ENCODE measurements at regions not wholly inside any gene's neighbourhood (a gene's known extent, or its start where the extent isn't known, plus 50 kb on each side); places are given as distances from the start of the nearest gene placed in this dataset.

DNA sequence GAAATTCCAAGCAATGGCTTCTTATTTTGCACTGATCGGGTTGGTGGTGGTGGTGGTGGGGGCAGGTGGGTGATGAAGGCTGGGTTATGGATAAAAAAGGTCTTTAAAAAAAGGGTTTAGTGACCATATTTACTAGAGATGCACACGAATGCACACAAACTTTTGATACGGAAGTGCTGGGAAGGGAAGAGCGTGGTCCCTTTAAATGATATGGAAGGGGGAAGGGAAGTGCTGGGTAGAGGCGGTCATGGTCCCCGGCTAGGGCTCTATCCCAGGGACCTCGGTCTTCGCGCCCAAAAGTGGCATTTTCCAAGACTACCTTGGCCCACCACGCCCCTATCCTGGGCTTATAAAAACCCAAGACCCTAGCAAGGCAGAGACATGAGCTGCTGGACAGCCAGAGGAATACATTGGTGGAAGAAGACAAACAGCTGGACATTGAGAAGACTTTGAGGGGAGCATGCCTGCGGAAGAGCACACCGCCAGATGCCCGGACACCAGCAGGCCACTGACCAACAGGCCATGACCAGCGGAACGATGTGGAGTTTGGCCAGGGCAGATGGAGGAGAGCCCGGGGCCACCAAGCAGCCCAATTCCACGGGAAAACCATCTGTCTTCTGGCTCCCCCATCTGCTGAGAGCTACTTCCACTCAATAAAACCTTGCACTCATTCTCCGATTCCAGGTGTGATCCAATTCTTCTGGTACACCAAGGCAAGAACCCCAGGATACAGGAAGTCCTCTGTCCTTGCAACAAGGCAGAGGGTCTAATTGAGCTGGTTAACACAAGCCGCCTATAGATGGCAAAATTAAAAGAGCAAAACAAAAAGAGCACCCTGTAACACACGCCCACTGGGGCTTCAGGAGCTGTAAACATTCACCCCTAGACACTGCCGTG lies 1720.2 kb downstream of the MRPL39 start:
- no peak overlapping the region for H3K27ac ChIP-seq (ENCODE audit: extremely low read depth, low read depth, low read length)
- H3K36me3 ChIP-seq (ENCODE audit: control insufficient read depth in 2 of 2, insufficient read depth in 1 of 2, low read length in 2 of 2): no peaks in the 10 kb centered on the region
- TF ChIP-seq ZNF133 (tag by site-specific recombination; IDR thresholded peaks at IDR 0.05) (no peak), SP2 (tag by site-specific recombination; IDR thresholded peaks at IDR 0.05) (no peak)
- no peaks in the 10 kb centered on the region; the same call in 1 of the 2 replicates for H3K9me3 ChIP-seq (ENCODE audit: control insufficient read depth, insufficient read depth, low read depth, low read length)
- ChIA-PET CTCF (interaction anchor here (0.6 kb wide), 1 partner anchor 1137 kb away, joined by 3 read pairs; no protein-coding TSS in a partner anchor), POLR2A (no interaction called here)
- no peak overlapping the region for H3K4me3 ChIP-seq (ENCODE audit: low read depth, low read length)
- H3K4me1 ChIP-seq (ENCODE audit: control insufficient read depth, insufficient read depth, low read length): no peaks in the 10 kb centered on the region

DNA sequence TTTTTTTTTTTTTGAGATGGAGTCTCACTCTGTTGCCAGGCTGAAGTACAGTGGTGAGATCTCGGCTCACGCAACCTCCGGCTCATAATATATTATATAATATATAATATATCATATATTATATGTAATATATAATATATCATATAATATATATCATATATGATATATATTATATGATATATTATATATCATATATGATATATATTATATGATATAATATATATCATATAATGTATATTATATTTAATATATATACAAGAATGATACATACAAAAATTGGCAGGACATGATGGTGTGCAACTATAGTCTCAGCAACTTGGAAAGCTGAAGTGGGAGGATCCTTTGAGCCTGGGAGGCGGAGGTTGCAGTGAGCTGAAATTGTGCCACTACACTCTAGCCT lies 1725.5 kb downstream of the MRPL39 start:
- ChIA-PET POLR2A (no interaction called here), CTCF (no interaction called here)
- no peak overlapping the region for H3K4me3 ChIP-seq (ENCODE audit: low read depth, low read length)
- no peaks in the 10 kb centered on the region for H3K4me1 ChIP-seq (ENCODE audit: control insufficient read depth, insufficient read depth, low read length)
- H3K27ac ChIP-seq (ENCODE audit: extremely low read depth, low read depth, low read length): no peak overlapping the region
- H3K36me3 ChIP-seq (ENCODE audit: control insufficient read depth in 2 of 2, insufficient read depth in 1 of 2, low read length in 2 of 2): no peaks in the 10 kb centered on the region
- TF ChIP-seq ZNF596 (tag by site-specific recombination; IDR thresholded peaks at IDR 0.05) (no peak), ZNF311 (tag by site-specific recombination; IDR thresholded peaks at IDR 0.05; ENCODE audit: borderline replicate concordance) (no peak), HOXD13 (CRISPR knock-in tag; IDR thresholded peaks at IDR 0.05; ENCODE audit: borderline replicate concordance) (no peak), ZNF830 (tag by site-specific recombination; IDR thresholded peaks at IDR 0.05; ENCODE audit: low read depth) (no peak), ZNF121 (tag by site-specific recombination; IDR thresholded peaks at IDR 0.05) (no peak), BCL11B (tag by site-specific recombination; IDR thresholded peaks at IDR 0.05; ENCODE audit: low read depth) (no peak), ZNF610 (tag by site-specific recombination; IDR thresholded peaks at IDR 0.05; ENCODE audit: borderline replicate concordance) (no peak), ZNF571 (tag by site-specific recombination; IDR thresholded peaks at IDR 0.05) (no peak)
- H3K9me3 ChIP-seq (ENCODE audit: control insufficient read depth, insufficient read depth, low read depth, low read length): no peaks in the 10 kb centered on the region; the same call in 1 of the 2 replicates

DNA sequence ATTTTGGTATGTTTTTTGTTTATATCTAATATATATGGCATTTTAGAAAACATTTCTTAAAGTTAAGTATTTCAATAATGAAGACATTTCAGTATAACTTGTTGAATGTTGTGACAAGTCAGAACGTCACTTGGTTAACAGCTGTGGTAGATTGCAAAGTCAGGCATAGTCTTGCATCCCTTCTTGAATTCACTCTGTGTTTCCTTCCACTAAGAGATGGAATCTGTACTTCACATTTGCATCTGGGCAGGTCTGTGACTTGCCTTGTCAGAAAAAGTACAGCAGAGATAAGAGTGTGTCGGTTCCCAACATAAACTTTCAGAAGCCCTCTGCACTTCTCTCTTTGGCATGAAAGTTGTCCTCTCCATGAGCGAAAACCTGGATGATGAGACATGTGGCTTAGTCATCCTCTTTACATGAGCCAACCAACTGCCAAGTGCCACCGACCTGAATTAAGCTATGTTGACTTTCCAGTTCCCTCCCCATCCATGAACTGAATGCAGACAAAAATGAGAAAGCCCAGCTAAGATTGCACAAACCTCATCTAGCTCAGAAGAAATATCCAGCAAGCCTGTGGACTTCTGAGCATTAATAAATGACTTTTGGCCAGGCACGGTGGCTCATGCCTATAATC lies 1730.2 kb downstream of the MRPL39 start:
- Histone ChIP-seq H3K27ac (ENCODE audit: extremely low read depth, low read depth, low read length) (no peak overlapping the region), H3K36me3 (ENCODE audit: control insufficient read depth in 2 of 2, insufficient read depth in 1 of 2, low read length in 2 of 2) (no peaks in the 10 kb centered on the region), H3K4me1 (ENCODE audit: control insufficient read depth, insufficient read depth, low read length) (no peaks in the 10 kb centered on the region), H3K9me3 (ENCODE audit: control insufficient read depth, insufficient read depth, low read depth, low read length) (no peaks in the 10 kb centered on the region), H3K4me3 (ENCODE audit: low read depth, low read length) (no peak overlapping the region)
- ChIA-PET POLR2A (no interaction called here), CTCF (interaction anchor here (0.6 to 0.7 kb wide), 2 partner anchors 164 to 191 kb away, joined by 3 to 4 read pairs; no protein-coding TSS in a partner anchor)
- TF ChIP-seq ZNF335 (tag by site-specific recombination; conservative IDR thresholded peaks at IDR 0.05) (no peak), ZNF324 (tag by site-specific recombination; IDR thresholded peaks at IDR 0.05) (no peak), SALL2 (tag by site-specific recombination; IDR thresholded peaks at IDR 0.05; ENCODE audit: borderline replicate concordance) (no peak), SP7 (tag by site-specific recombination; IDR thresholded peaks at IDR 0.05) (no peak), ZSCAN23 (tag by site-specific recombination; IDR thresholded peaks at IDR 0.05) (no peak), FEZF1 (tag by site-specific recombination; IDR thresholded peaks at IDR 0.05) (no peak), ZNF140 (tag by site-specific recombination; IDR thresholded peaks at IDR 0.05) (no peak), REPIN1 (tag by site-specific recombination; IDR thresholded peaks at IDR 0.05; ENCODE audit: low read depth) (no peak), ZIC2 (tag by site-specific recombination; IDR thresholded peaks at IDR 0.05) (no peak), SP2 (tag by site-specific recombination; IDR thresholded peaks at IDR 0.05) (no peak), ZNF133 (tag by site-specific recombination; IDR thresholded peaks at IDR 0.05) (no peak), ZNF211 (tag by site-specific recombination; IDR thresholded peaks at IDR 0.05; ENCODE audit: low read depth) (no peak), ZNF202 (tag by site-specific recombination; IDR thresholded peaks at IDR 0.05; ENCODE audit: borderline replicate concordance) (no peak)

Data from HEK293 (cell line).